Astrocyte (in vitro differentiated cells and primary cell): ENCODE measurements at regions not wholly inside any gene's neighbourhood (a gene's known extent, or its start where the extent isn't known, plus 50 kb on each side); places are given as distances from the start of the nearest gene placed in this dataset.

ENCODE experiments used
- EZH2 ChIP-seq: IDR thresholded peaks from 2 replicates; pipeline ENCODE4 v1.6.1; 2012; ENCODE audit warnings: mild to moderate bottlenecking, low read length, inconsistent platforms; ENCODE audit not compliant: insufficient read depth
- TF ChIP-seq, protein P1 (sequence below): IDR thresholded peaks from 2 replicates; pipeline ENCODE4 v1.5.1; 2011; ENCODE audit warnings: low read depth, mild to moderate bottlenecking, inconsistent platforms, low read length, moderate library complexity; ENCODE audit not compliant: insufficient read depth

DNA sequence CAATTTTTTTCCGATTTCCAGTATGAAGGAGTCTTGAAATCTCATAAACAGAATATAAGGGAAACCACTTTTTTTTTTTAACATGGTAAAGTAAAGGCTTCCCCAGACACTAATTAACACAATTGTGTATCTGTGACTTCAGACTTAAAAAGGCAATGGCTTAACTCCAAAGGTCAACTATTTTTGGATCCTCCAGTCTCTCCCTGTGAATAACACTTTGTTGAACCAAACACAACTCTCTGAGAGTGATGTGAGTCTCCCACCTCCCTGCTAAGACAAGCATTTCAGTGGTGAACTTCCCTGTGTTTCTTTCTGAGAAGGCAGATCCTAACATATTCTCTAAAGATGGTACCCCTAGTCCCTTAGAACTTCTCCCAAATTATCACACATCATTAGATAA is 219.6 kb upstream of the RBBP8 start:
- TF ChIP-seq, protein P1, sequence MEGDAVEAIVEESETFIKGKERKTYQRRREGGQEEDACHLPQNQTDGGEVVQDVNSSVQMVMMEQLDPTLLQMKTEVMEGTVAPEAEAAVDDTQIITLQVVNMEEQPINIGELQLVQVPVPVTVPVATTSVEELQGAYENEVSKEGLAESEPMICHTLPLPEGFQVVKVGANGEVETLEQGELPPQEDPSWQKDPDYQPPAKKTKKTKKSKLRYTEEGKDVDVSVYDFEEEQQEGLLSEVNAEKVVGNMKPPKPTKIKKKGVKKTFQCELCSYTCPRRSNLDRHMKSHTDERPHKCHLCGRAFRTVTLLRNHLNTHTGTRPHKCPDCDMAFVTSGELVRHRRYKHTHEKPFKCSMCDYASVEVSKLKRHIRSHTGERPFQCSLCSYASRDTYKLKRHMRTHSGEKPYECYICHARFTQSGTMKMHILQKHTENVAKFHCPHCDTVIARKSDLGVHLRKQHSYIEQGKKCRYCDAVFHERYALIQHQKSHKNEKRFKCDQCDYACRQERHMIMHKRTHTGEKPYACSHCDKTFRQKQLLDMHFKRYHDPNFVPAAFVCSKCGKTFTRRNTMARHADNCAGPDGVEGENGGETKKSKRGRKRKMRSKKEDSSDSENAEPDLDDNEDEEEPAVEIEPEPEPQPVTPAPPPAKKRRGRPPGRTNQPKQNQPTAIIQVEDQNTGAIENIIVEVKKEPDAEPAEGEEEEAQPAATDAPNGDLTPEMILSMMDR, result no peak
- no peak for TF ChIP-seq EZH2
